ENCODE measurements at regions not wholly inside any gene's neighbourhood (a gene's known extent, or its start where the extent isn't known, plus 50 kb on each side); places are given as distances from the start of the nearest gene placed in this dataset.
"Not testable (repeated sequence)": the region's sequence is repeated elsewhere in the genome, so short reads cannot be mapped to it uniquely, and the experiment has no call there.

- no peak for DNase-seq (ENCODE audit: low read depth in 2 of 2)
Observed at GRCh38 chr4:151519728-151520415, 110.9 kb downstream of the FHIP1A start.

GRCh38 chr4:151522866-151523519 is 114.0 kb downstream of the FHIP1A start:
- no peak for DNase-seq (ENCODE audit: low read depth in 2 of 2)

GRCh38 chr4:151524610-151525009 is 115.6 kb downstream of the FHIP1A start:
- no peak for DNase-seq (ENCODE audit: low read depth in 2 of 2)

GRCh38 chr4:151526489-151526888 is 117.5 kb downstream of the FHIP1A start:
- DNase-seq (ENCODE audit: low read depth in 2 of 2), result not testable (repeated sequence)

- DNase-seq (ENCODE audit: low read depth in 2 of 2), result no peak
Observed at GRCh38 chr4:151527699-151528098, 118.7 kb downstream of the FHIP1A start.

GRCh38 chr4:151529187-151529586 is 120.2 kb downstream of the FHIP1A start:
- DNase-seq (ENCODE audit: low read depth in 2 of 2), result no peak

- no peak for DNase-seq (ENCODE audit: low read depth in 2 of 2)
Observed at GRCh38 chr4:151530230-151530629, 121.3 kb downstream of the FHIP1A start.

- DNase-seq (ENCODE audit: low read depth in 2 of 2), result no peak
Observed at GRCh38 chr4:151530783-151531182, 121.8 kb downstream of the FHIP1A start.

GRCh38 chr4:151532001-151532708 is 123.2 kb downstream of the FHIP1A start:
- DNase-seq (ENCODE audit: low read depth in 2 of 2), result no peak

GRCh38 chr4:151534195-151534594 is 125.2 kb downstream of the FHIP1A start:
- no peak for DNase-seq (ENCODE audit: low read depth in 2 of 2)

GRCh38 chr4:151535366-151535765 is 126.4 kb downstream of the FHIP1A start:
- DNase-seq (ENCODE audit: low read depth in 2 of 2), result no peak

GRCh38 chr4:151537687-151538086 is 128.7 kb downstream of the FHIP1A start:
- DNase-seq (ENCODE audit: low read depth in 2 of 2), result peak in 1 of 2 experiments; percentile 4

GRCh38 chr4:151538963-151539362 is 130.0 kb downstream of the FHIP1A start:
- DNase-seq (ENCODE audit: low read depth in 2 of 2), result no peak

GRCh38 chr4:151540728-151541388 is 131.9 kb downstream of the FHIP1A start:
- peak; percentile 32 to 44 for DNase-seq (ENCODE audit: low read depth in 2 of 2)

- peak; percentile 5 to 17 for DNase-seq (ENCODE audit: low read depth in 2 of 2)
Observed at GRCh38 chr4:151541389-151542071, 132.6 kb downstream of the FHIP1A start.

- DNase-seq (ENCODE audit: low read depth in 2 of 2), result no peak
Observed at GRCh38 chr4:151548708-151549107, 139.7 kb downstream of the FHIP1A start.

GRCh38 chr4:151549378-151549777 is 140.4 kb downstream of the FHIP1A start:
- not testable (repeated sequence) for DNase-seq (ENCODE audit: low read depth in 2 of 2)

- no peak for DNase-seq (ENCODE audit: low read depth in 2 of 2)
Observed at GRCh38 chr4:151553874-151554273, 144.9 kb downstream of the FHIP1A start.

GRCh38 chr4:151555151-151555945 is 146.4 kb downstream of the FHIP1A start:
- DNase-seq (ENCODE audit: low read depth in 2 of 2), result no peak

- no peak for DNase-seq (ENCODE audit: low read depth in 2 of 2)
Observed at GRCh38 chr4:151558496-151559113, 149.6 kb downstream of the FHIP1A start.

Data from fibroblast of skin of left biceps (primary cell).